ENCODE measurements at regions not wholly inside any gene's neighbourhood (a gene's known extent, or its start where the extent isn't known, plus 50 kb on each side); places are given as distances from the start of the nearest gene placed in this dataset.

- no peak overlapping the region for H3K4me3 ChIP-seq (ENCODE audit: low read depth, low read length)
- TF ChIP-seq CTCF (IDR thresholded peaks at IDR 0.05; ENCODE audit: borderline replicate concordance, insufficient read depth, low read depth, low read length), result no peak
Observed at GRCh38 chr15:70324001-70324974, 226.6 kb upstream of the TLE3 start.

DNA sequence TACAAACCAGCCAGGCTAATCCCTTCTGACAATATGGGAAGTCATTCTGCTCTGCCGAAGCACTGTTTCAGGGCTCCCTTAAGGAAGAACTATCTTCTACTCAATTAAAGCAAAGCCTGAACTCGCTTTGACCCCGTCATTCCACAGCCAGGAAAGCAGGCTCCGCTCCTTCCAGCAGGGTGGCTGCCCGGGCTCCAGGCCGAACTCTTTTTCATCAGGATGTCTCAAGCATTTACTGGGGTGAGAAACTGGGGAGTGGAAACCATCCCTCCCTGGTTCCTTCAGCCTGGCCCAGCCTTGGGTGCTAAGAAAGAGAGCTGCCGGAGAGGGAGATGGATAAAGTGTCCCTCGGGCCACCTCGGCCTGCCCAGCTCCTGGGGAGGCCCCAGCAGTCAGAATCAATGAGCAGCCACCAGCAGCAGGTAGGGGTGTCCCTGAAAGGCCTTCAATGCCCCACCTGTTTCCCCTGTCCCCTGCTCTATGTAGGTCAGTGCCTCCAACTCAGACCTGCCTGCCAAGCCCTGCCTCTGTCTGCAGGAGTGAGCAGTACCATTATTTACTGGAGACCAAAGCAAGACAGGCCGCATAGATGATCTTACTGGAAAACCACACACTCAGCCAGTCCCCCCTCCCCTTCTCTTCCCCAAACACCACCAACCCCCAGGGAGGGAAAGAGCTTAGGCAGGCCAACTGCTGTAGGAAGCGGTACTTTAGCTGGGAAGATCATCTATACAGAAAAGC lies 225.6 kb upstream of the TLE3 start:
- H3K4me3 ChIP-seq (ENCODE audit: low read depth, low read length), result no peak overlapping the region
- TF ChIP-seq CTCF (IDR thresholded peaks at IDR 0.05; ENCODE audit: borderline replicate concordance, insufficient read depth, low read depth, low read length), result no peak

DNA sequence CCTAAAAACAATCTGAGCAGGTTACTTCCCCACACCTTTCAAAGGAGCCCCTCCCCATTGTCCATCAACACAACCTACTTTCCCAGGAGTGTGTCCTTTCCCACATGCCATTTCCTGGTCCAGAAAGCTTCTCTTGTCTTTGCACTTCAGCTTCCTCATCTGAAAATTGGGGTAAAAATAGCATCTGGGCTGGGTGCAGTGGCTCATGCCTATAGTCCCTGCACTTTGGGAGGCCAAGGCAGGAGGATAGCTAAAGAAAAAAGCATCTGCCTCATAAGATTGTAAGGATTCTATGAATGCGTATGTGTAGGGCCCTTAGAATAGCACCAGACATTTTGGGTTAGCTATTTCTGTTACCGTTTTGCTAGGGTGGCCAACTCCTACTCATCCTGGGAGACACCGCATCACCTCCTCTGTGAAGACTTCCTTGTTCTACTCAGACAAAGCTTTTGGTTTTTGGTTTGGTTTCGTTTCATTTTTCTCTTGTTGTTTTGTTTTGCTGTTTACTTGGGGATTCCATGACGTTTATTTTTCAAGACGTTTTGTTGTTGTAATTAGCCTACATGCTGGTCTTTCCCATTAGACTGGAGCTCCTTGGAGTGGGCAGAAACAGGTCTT lies 224.4 kb upstream of the TLE3 start:
- TF ChIP-seq CTCF (IDR thresholded peaks at IDR 0.05; ENCODE audit: borderline replicate concordance, insufficient read depth, low read depth, low read length), result no peak

GRCh38 chr15:70321172-70321819 lies 223.6 kb upstream of the TLE3 start:
- H3K4me3 ChIP-seq (ENCODE audit: low read depth, low read length), result no peak overlapping the region

More for the DNA sequence above, 224.4 kb upstream of the TLE3 start:
- H3K4me3 ChIP-seq (ENCODE audit: low read depth, low read length), result no peak overlapping the region

DNA sequence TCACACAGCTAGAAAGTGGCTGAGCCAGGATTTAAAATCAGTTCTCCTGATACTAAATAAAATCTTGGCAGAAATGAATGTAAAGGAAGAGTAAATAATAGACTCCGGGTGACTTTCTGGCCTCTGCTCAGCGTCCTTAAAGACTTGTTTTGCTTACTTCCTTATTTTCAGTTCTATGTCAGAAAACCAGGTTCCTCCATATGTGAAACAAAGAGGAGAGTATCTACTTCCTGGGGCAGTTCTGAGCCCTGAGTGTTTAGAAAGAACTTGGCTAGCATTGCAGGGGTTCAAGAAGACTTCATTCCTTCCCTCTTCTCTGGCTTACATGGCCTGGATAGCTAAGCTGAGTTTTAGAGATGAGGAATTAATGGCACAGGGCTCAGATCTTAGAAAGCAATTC lies 222.8 kb upstream of the TLE3 start:
- no peak for TF ChIP-seq CTCF (IDR thresholded peaks at IDR 0.05; ENCODE audit: borderline replicate concordance, insufficient read depth, low read depth, low read length)
- H3K4me3 ChIP-seq (ENCODE audit: low read depth, low read length), result no peak overlapping the region

More at GRCh38 chr15:70321172-70321819, 223.6 kb upstream of the TLE3 start:
- no peak for TF ChIP-seq CTCF (IDR thresholded peaks at IDR 0.05; ENCODE audit: borderline replicate concordance, insufficient read depth, low read depth, low read length)

DNA sequence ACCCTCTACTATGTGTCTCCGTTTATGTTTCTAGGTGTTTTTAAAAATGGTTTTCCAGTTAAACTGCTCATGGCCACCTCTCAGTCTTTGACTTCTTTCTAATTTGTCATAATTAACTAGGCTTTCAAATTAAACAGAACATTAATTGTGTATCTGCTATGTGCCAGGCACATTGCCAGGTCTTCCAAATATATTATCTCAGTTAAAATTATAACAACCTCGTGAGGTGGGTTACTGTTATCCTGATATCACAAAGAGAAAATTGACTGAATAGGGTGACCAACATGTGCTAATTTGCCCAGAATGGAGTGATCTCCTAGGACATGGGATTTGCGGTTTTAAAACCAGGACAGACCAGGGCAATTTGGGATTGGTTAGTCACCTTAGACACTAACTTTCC lies 222.4 kb upstream of the TLE3 start:
- no peak overlapping the region for H3K4me3 ChIP-seq (ENCODE audit: low read depth, low read length)
- TF ChIP-seq CTCF (IDR thresholded peaks at IDR 0.05; ENCODE audit: borderline replicate concordance, insufficient read depth, low read depth, low read length), result no peak

Measured in GM12875 (cell line).